IMR-90 (cell line): ENCODE measurements at regions not wholly inside any gene's neighbourhood (a gene's known extent, or its start where the extent isn't known, plus 50 kb on each side); places are given as distances from the start of the nearest gene placed in this dataset.

Source experiments
- ATAC-seq: fragments of 200-7000 bp; cut with Tn5 transposase; 2 replicates; pipeline ENCODE4 v1.9.1; 2020; ENCODE audit warnings: low read depth, mild to moderate bottlenecking, moderate library complexity
- BruUV-seq: library from RNA; stranded (reverse); fragments of 400-500 nt; replicated peaks from 2 replicates; lab custom pipeline; 2021; lab: Mats Ljungman, UMichigan
- CTCF ChIA-PET: fragments of 300-600 bp; formaldehyde crosslinking; extraction: SDS; loops from one replicate; lab custom pipeline; 2021; ENCODE audit warnings: antibody characterized with exemption; lab: Yijun Ruan, JAX
- POLR2A ChIA-PET: fragments of 300-600 bp; sonication (Branson Sonifier 250); formaldehyde crosslinking; loops from one replicate; lab custom pipeline; 2022; ENCODE audit warnings: antibody characterized with exemption; ENCODE audit not compliant: unreplicated experiment; lab: Charles Lee
- DNase-seq: peaks from one replicate; pipeline ENCODE4 v3.0.0; 2013
- H2AFZ ChIP-seq: replicated peaks from 2 replicates; pipeline ENCODE3; 2013; ENCODE audit warnings: low read length, mild to moderate bottlenecking; ENCODE audit not compliant: poor library complexity
- H2AK5ac ChIP-seq: 2 replicates; pipeline ENCODE4 v1.6.1; 2013; ENCODE audit warnings: low read depth, low read length, inconsistent platforms
- H2AK9ac ChIP-seq: replicated peaks from 2 replicates; pipeline ENCODE3; 2013; ENCODE audit warnings: mild to moderate bottlenecking, low read depth, low read length, moderate library complexity; ENCODE audit not compliant: poor library complexity
- H2BK120ac ChIP-seq: 2 replicates; pipeline ENCODE4 v1.6.1; 2013; ENCODE audit warnings: low read depth, low read length, inconsistent platforms
- H2BK15ac ChIP-seq: 3 replicates; pipeline ENCODE4 v1.6.1; 2013; ENCODE audit warnings: low read depth, low read length, inconsistent platforms
- H2BK20ac ChIP-seq: 2 replicates; pipeline ENCODE4 v1.6.1; 2013; ENCODE audit warnings: low read depth, mild to moderate bottlenecking, inconsistent platforms, low read length, moderate library complexity
- H2BK5ac ChIP-seq: 2 replicates; pipeline ENCODE4 v1.6.1; 2013; ENCODE audit warnings: mild to moderate bottlenecking, low read depth, low read length, inconsistent platforms; ENCODE audit not compliant: poor library complexity, severe bottlenecking
- H3K14ac ChIP-seq: replicated peaks from 2 replicates; pipeline ENCODE4 v1.6.1; 2013; ENCODE audit warnings: low read depth, low read length, inconsistent platforms
- H3K18ac ChIP-seq: 2 replicates; pipeline ENCODE4 v1.6.1; 2013; ENCODE audit warnings: low read depth, low read length, control low read depth
- H3K23ac ChIP-seq: 2 replicates; pipeline ENCODE4 v1.6.1; 2013; ENCODE audit warnings: low read depth, low read length, inconsistent platforms
- H3K27ac ChIP-seq: 2 replicates; pipeline ENCODE4 v1.5.1; 2013; ENCODE audit warnings: mild to moderate bottlenecking, control low read depth, low read length; ENCODE audit not compliant: insufficient read depth
- H3K27me3 ChIP-seq: 2 replicates; pipeline ENCODE4 v1.6.1; 2013; ENCODE audit warnings: low read length; ENCODE audit not compliant: control insufficient read depth, insufficient read depth
- H3K36me3 ChIP-seq: 2 replicates; pipeline ENCODE4 v1.6.1; 2013; ENCODE audit warnings: low read length, mixed read lengths; ENCODE audit not compliant: control insufficient read depth, insufficient read depth
- H3K4ac ChIP-seq: 2 replicates; pipeline ENCODE4 v1.6.1; 2013; ENCODE audit warnings: low read depth, low read length, inconsistent platforms
- H3K4me1 ChIP-seq: 2 replicates; pipeline ENCODE4 v1.6.1; 2013; ENCODE audit warnings: low read length, mixed read lengths; ENCODE audit not compliant: control insufficient read depth, insufficient read depth
- H3K4me2 ChIP-seq: 2 replicates; pipeline ENCODE4 v1.6.1; 2013; ENCODE audit warnings: low read depth, mild to moderate bottlenecking, control low read depth, low read length, moderate library complexity
- H3K4me3 ChIP-seq: 2 replicates; pipeline ENCODE4 v1.5.1; 2013; ENCODE audit warnings: low read depth, mild to moderate bottlenecking, control low read depth, low read length, moderate library complexity; ENCODE audit not compliant: insufficient read depth
- H3K56ac ChIP-seq: 2 replicates; pipeline ENCODE4 v1.6.1; 2013; ENCODE audit warnings: low read length, inconsistent platforms; ENCODE audit not compliant: insufficient read depth; ENCODE audit errors: extremely low read depth
- H3K79me1 ChIP-seq, 2 experiments: 2 replicates each; pipeline ENCODE4 v1.6.1; 2013; ENCODE audit warnings: low read length in 2 of 2, inconsistent platforms in 1 of 2, low read depth in 1 of 2
- H3K9ac ChIP-seq: 2 replicates; pipeline ENCODE4 v1.6.1; 2013; ENCODE audit warnings: low read depth, low read length, control low read depth
- H3K9me1 ChIP-seq: 2 replicates; pipeline ENCODE4 v1.6.1; 2013; ENCODE audit warnings: low read length, inconsistent platforms; ENCODE audit not compliant: insufficient read depth
- H3K9me3 ChIP-seq: 2 replicates; pipeline ENCODE4 v1.6.1; 2013; ENCODE audit warnings: low read length; ENCODE audit not compliant: control insufficient read depth, insufficient read depth
- H4K20me1 ChIP-seq: 2 replicates; pipeline ENCODE4 v1.6.1; 2013; ENCODE audit warnings: low read length, inconsistent platforms; ENCODE audit not compliant: insufficient read depth
- H4K5ac ChIP-seq: 2 replicates; pipeline ENCODE4 v1.6.1; 2013; ENCODE audit warnings: mild to moderate bottlenecking, low read depth, low read length, control low read depth
- H4K8ac ChIP-seq, 2 experiments: 2 replicates each; pipeline ENCODE4 v1.6.1; 2013; ENCODE audit warnings: low read depth in 2 of 2, low read length in 2 of 2, control low read depth in 1 of 2, inconsistent platforms in 1 of 2
- H4K91ac ChIP-seq: 2 replicates; pipeline ENCODE4 v1.6.1; 2013; ENCODE audit warnings: low read depth, low read length, inconsistent platforms; ENCODE audit not compliant: insufficient read depth
- CEBPB ChIP-seq: IDR thresholded peaks from 2 replicates; pipeline ENCODE4 v1.6.1; 2012; ENCODE audit warnings: low read depth, low read length, improper control_type of control experiment
- CTCF ChIP-seq: conservative IDR thresholded peaks from 2 replicates; pipeline ENCODE4 v1.5.1; 2012; ENCODE audit warnings: mild to moderate bottlenecking, low read depth, low read length, improper control_type of control experiment
- ELK1 ChIP-seq: fragments of 150-350 bp; IDR thresholded peaks from 2 replicates; pipeline ENCODE4 v1.6.1; 2016; ENCODE audit warnings: low read depth, mild to moderate bottlenecking, low read length, moderate library complexity, borderline replicate concordance
- FOS ChIP-seq: fragments of 150-350 bp; IDR thresholded peaks from 2 replicates; pipeline ENCODE4 v1.6.1; 2016; ENCODE audit warnings: low read depth, low read length
- MAFK ChIP-seq: IDR thresholded peaks from 2 replicates; pipeline ENCODE4 v1.6.1; 2012; ENCODE audit warnings: low read depth, low read length, improper control_type of control experiment
- MXI1 ChIP-seq: IDR thresholded peaks from 2 replicates; pipeline ENCODE4 v1.6.1; 2012; ENCODE audit warnings: low read depth, mild to moderate bottlenecking, low read length, moderate library complexity, borderline replicate concordance
- RCOR1 ChIP-seq: IDR thresholded peaks from 2 replicates; pipeline ENCODE4 v1.6.1; 2012; ENCODE audit warnings: mild to moderate bottlenecking, low read length, improper control_type of control experiment; ENCODE audit not compliant: insufficient replicate concordance
- RFX5 ChIP-seq: IDR thresholded peaks from 2 replicates; pipeline ENCODE4 v1.8.0; 2012; ENCODE audit warnings: low read depth, mild to moderate bottlenecking, low read length, moderate library complexity
- SMC3 ChIP-seq: fragments of 150-350 bp; IDR thresholded peaks from 2 replicates; pipeline ENCODE4 v1.6.1; 2016; ENCODE audit warnings: low read depth, mild to moderate bottlenecking, antibody characterized with exemption, low read length, moderate library complexity
- WGBS, 2 experiments: methylation state at CpG; one replicate each; pipeline versions ENCODE4 v1.1.5 to v1.1.7; 2013; ENCODE audit warnings: missing lambda C conversion rate in 2 of 2; ENCODE audit not compliant: insufficient read length in 1 of 2; ENCODE audit errors: extremely low coverage in 2 of 2; 5-methylcytosine and 5-hydroxymethylcytosine counted together
- dilution Hi-C: fragments of 300-500 bp; cut with HindIII; formaldehyde crosslinking; loops from one replicate; pipeline ENCODE4 v1.14.3; 2018; ENCODE audit warnings: low sequenced_read_pairs; ENCODE audit not compliant: unreplicated experiment
- in situ Hi-C: fragments of 300-500 bp; cut with MboI; formaldehyde crosslinking; loops from 3 replicates; pipeline ENCODE4 v1.14.3; 2019; ENCODE audit warnings: low sequenced_read_pairs, inconsistent platforms, mixed read lengths
- intact Hi-C: fragments of 100-400 bp; cut with micrococcal nuclease; formaldehyde crosslinking; loops from 2 replicates; pipeline ENCODE4 v1.10.0; 2022

GRCh38 chr1:40928699-40929098 lies 50.8 kb upstream of the CTPS1 start:
- POLR2A ChIA-PET, result no interaction called here

More at GRCh38 chr1:40928699-40929098, 50.8 kb upstream of the CTPS1 start:
- Histone ChIP-seq H3K18ac (no peak overlapping the region), H3K27me3 (peaks cover under 1% of the 10 kb centered on the region; the same call in 1 of the 2 replicates), H3K9me3 (no peaks in the 10 kb centered on the region), H3K4me3 (no peak overlapping the region), H4K8ac (no peak overlapping the region), H2BK20ac (no peak overlapping the region), H3K23ac (no peak overlapping the region), H4K20me1 (no peaks in the 10 kb centered on the region), H4K91ac (no peak overlapping the region), H3K9me1 (no peaks in the 10 kb centered on the region), H2BK5ac (no peak overlapping the region), H2AFZ (no peak overlapping the region), H3K9ac (no peak overlapping the region), H3K4me2 (no peak overlapping the region), H3K79me1 (no peaks in the 10 kb centered on the region), H3K36me3 (no peaks in the 10 kb centered on the region), H2AK9ac (no peak overlapping the region), H3K14ac (no peak overlapping the region), H2BK15ac (no peak overlapping the region), H3K27ac (no peak overlapping the region), H3K4me1 (no peaks in the 10 kb centered on the region; the same call in 1 of the 2 replicates), H4K5ac (no peak overlapping the region), H3K4ac (no peak overlapping the region), H2BK120ac (no peak overlapping the region), H2AK5ac (no peak overlapping the region), H3K56ac (no peak overlapping the region)
- in situ Hi-C loops, result no loop called here
- dilution Hi-C loops, result no loop called here
- WGBS, 2 experiments, result no CpG with 5 or more reads among the region's 2 CpGs
- no peak for ATAC-seq
- no TSS peak for BruUV-seq
- no peak for DNase-seq
- TF ChIP-seq RFX5 (no peak), SMC3 (no peak), MXI1 (no peak), MAFK (no peak), CTCF (no peak), ELK1 (no peak), CEBPB (no peak), FOS (no peak), RCOR1 (no peak)
- intact Hi-C loops, result no loop called here
- CTCF ChIA-PET, result no interaction called here
